Lower leg skin (tissue), 4 donors: ENCODE measurements at regions not wholly inside any gene's neighbourhood (a gene's known extent, or its start where the extent isn't known, plus 50 kb on each side); places are given as distances from the start of the nearest gene placed in this dataset.

Source experiments
- DNase-seq, 2 donors: peaks; one replicate each; pipeline ENCODE4 v3.0.0-alpha.2; 2019; ENCODE audit warnings: low spot score in 2 of 2
- H3K4me3 ChIP-seq: fragments of 200-600 bp; sonication (generic); 2 replicates; pipeline ENCODE4 v1.5.1; 2017; ENCODE audit warnings: mild to moderate bottlenecking, low read depth; ENCODE audit not compliant: poor library complexity, severe bottlenecking
- CTCF ChIP-seq, 3 donors: fragments of 450-650 bp; IDR thresholded peaks; one replicate each; pipeline ENCODE4 v1.5.1; 2016; ENCODE audit warnings: antibody characterized with exemption in 3 of 3, mild to moderate bottlenecking in 3 of 3, moderate library complexity in 2 of 3
- POLR2A ChIP-seq, 2 donors: fragments of 450-650 bp; IDR thresholded peaks; one replicate each; pipeline ENCODE4 v1.6.1; 2016 to 2017; ENCODE audit warnings: antibody characterized with exemption in 2 of 2, mild to moderate bottlenecking in 1 of 2, moderate library complexity in 1 of 2
- WGBS, 2 donors: methylation state at CpG; one replicate each; pipeline ENCODE4 v1.1.5; 2018; 5-methylcytosine and 5-hydroxymethylcytosine counted together
- intact Hi-C: fragments of 100-400 bp; cut with DNase I; formaldehyde crosslinking; loops from one replicate; pipeline ENCODE4 v1.15.0; 2023; ENCODE audit warnings: low total_unique reads

GRCh38 chr13:63128716-63129115 is 1713.1 kb upstream of the PCDH20 start:
- no peak for DNase-seq
- intact Hi-C loops = loop anchor here (10.0 kb wide), 1 partner anchor 576 kb away; no protein-coding TSS in a partner anchor
- 78 to 89% methylated on average over 2 of the region's 2 CpGs for WGBS, 2 donors
- no peak for TF ChIP-seq CTCF (IDR thresholded peaks at IDR 0.05)
- TF ChIP-seq POLR2A (IDR thresholded peaks at IDR 0.05) = no peak
- no peak overlapping the region for H3K4me3 ChIP-seq

GRCh38 chr13:63124863-63125262 is 1709.2 kb upstream of the PCDH20 start:
- intact Hi-C loops = loop anchor here (10.0 kb wide), 1 partner anchor 580 kb away; no protein-coding TSS in a partner anchor
- no peak overlapping the region for H3K4me3 ChIP-seq
- TF ChIP-seq POLR2A (IDR thresholded peaks at IDR 0.05) (no peak), CTCF (IDR thresholded peaks at IDR 0.05) (no peak)
- WGBS, 2 donors = 39 to 40% methylated on average over 1 of the region's 1 CpG
- no peak for DNase-seq

- no peak for TF ChIP-seq CTCF (IDR thresholded peaks at IDR 0.05)
- no peak for TF ChIP-seq POLR2A (IDR thresholded peaks at IDR 0.05)
- H3K4me3 ChIP-seq = no peak overlapping the region
- intact Hi-C loops = loop anchor here (10.0 kb wide), 1 partner anchor 584 kb away; no protein-coding TSS in a partner anchor
- no peak for DNase-seq
- WGBS, 2 donors = 74 to 82% methylated on average over 2 of the region's 2 CpGs
These were observed 1705.2 kb upstream of the PCDH20 start for GRCh38 chr13:63120883-63121282.

DNA sequence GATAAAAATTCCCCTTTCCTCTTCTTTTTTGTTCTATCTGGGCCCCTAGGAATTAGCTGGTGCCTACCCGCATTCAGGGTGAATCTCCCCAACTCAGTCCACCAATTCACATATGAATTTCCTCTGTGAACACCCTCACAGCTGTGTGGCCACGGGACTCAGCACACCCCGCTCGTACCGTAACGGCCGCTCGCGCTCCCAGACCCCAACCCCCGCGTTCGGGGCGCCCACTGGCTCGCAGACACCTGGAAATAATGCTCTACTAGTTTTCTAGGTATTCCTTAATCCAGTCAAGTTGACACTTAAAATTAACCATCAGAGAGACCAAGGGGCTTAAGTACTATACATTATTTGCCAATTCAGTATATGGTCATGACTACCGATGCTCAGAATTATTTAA is 1702.1 kb upstream of the PCDH20 start:
- H3K4me3 ChIP-seq = no peak overlapping the region
- DNase-seq = peak in 1 of 2 donors; percentile 46
- WGBS, 2 donors = 94% methylated on average over 15 of the region's 15 CpGs
- intact Hi-C loops = no loop called here
- TF ChIP-seq CTCF (IDR thresholded peaks at IDR 0.05) = no peak
- TF ChIP-seq POLR2A (IDR thresholded peaks at IDR 0.05) = no peak

GRCh38 chr13:63112799-63113395 is 1697.2 kb upstream of the PCDH20 start:
- 66 to 73% methylated on average over 2 of the region's 2 CpGs for WGBS, 2 donors
- TF ChIP-seq POLR2A (IDR thresholded peaks at IDR 0.05) (no peak), CTCF (IDR thresholded peaks at IDR 0.05) (no peak)
- no peak for DNase-seq
- intact Hi-C loops = no loop called here
- H3K4me3 ChIP-seq = no peak overlapping the region

DNA sequence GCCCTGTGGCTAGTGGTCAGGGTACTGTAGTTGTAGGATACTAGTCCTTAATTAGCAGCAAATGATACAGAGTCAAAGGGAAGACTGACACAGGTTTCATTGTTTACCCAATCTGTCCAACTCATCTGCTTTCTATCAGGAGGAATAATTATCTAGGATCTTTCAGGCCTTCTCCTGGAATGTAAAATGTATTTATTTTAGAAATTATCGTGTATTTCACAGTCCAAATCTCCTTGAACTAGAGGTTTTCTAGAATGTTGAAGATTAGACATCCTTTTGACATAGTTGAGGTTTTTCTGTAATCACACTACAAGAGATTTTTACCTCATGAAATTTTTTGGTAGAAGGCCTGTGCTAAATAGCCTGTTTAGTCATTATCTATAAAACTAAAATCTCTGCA is 1694.8 kb upstream of the PCDH20 start:
- DNase-seq = no peak
- 64% methylated on average over 1 of the region's 1 CpG for WGBS, 2 donors
- intact Hi-C loops = no loop called here
- no peak overlapping the region for H3K4me3 ChIP-seq
- no peak for TF ChIP-seq POLR2A (IDR thresholded peaks at IDR 0.05)
- TF ChIP-seq CTCF (IDR thresholded peaks at IDR 0.05) = no peak
